ENCODE measurements at regions not wholly inside any gene's neighbourhood (a gene's known extent, or its start where the extent isn't known, plus 50 kb on each side); places are given as distances from the start of the nearest gene placed in this dataset.

- no peak for DNase-seq
These were observed 209.3 kb upstream of the ROPN1 start for GRCh38 chr3:124201226-124201625.

- DNase-seq, result no peak
These were observed 209.9 kb upstream of the ROPN1 start for GRCh38 chr3:124201786-124202185.

GRCh38 chr3:124202754-124203153 is 210.8 kb upstream of the ROPN1 start:
- DNase-seq, result no peak

- no peak for DNase-seq
These were observed 211.4 kb upstream of the ROPN1 start for GRCh38 chr3:124203292-124203691.

GRCh38 chr3:124206225-124207055 is 214.5 kb upstream of the ROPN1 start:
- DNase-seq, result no peak

- no peak for DNase-seq
These were observed 215.2 kb upstream of the ROPN1 start for GRCh38 chr3:124207077-124207476.

GRCh38 chr3:124207873-124208485 is 216.1 kb upstream of the ROPN1 start:
- no peak for DNase-seq

GRCh38 chr3:124209426-124209825 is 217.5 kb upstream of the ROPN1 start:
- DNase-seq, result no peak

GRCh38 chr3:124210899-124211298 is 219.0 kb upstream of the ROPN1 start:
- DNase-seq, result no peak

- DNase-seq, result no peak
These were observed 221.7 kb upstream of the ROPN1 start for GRCh38 chr3:124213641-124214040.

- DNase-seq, result no peak
These were observed 225.6 kb upstream of the ROPN1 start for GRCh38 chr3:124217542-124217941.

- DNase-seq, result no peak
These were observed 229.5 kb upstream of the ROPN1 start for GRCh38 chr3:124221422-124221821.

- DNase-seq, result no peak
These were observed 231.9 kb upstream of the ROPN1 start for GRCh38 chr3:124223853-124224252.

- no peak for DNase-seq
These were observed 235.3 kb upstream of the ROPN1 start for GRCh38 chr3:124227150-124227630.

GRCh38 chr3:124229420-124229819 is 237.5 kb upstream of the ROPN1 start:
- no peak for DNase-seq

GRCh38 chr3:124229836-124230235 is 237.9 kb upstream of the ROPN1 start:
- no peak for DNase-seq

- DNase-seq, result no peak
These were observed 238.5 kb upstream of the ROPN1 start for GRCh38 chr3:124230432-124230831.

GRCh38 chr3:124230998-124231397 is 239.1 kb upstream of the ROPN1 start:
- no peak for DNase-seq

- no peak for DNase-seq
These were observed 242.9 kb upstream of the ROPN1 start for GRCh38 chr3:124234852-124235252.

GRCh38 chr3:124235446-124235845 is 243.5 kb upstream of the ROPN1 start:
- DNase-seq, result no peak

- DNase-seq, result no peak
These were observed 251.4 kb upstream of the ROPN1 start for GRCh38 chr3:124243177-124243859.

GRCh38 chr3:124246376-124246775 is 254.5 kb upstream of the ROPN1 start:
- no peak for DNase-seq

- no peak for DNase-seq
These were observed 255.0 kb upstream of the ROPN1 start for GRCh38 chr3:124246949-124247348.

Data from activated CD8-positive, alpha-beta memory T cell treated with anti-CD3 and anti-CD28 coated beads, Interleukin-2, amount 50 U/mL, for 4 hours (primary cell).